ENCODE measurements at regions not wholly inside any gene's neighbourhood (a gene's known extent, or its start where the extent isn't known, plus 50 kb on each side); places are given as distances from the start of the nearest gene placed in this dataset.

DNA sequence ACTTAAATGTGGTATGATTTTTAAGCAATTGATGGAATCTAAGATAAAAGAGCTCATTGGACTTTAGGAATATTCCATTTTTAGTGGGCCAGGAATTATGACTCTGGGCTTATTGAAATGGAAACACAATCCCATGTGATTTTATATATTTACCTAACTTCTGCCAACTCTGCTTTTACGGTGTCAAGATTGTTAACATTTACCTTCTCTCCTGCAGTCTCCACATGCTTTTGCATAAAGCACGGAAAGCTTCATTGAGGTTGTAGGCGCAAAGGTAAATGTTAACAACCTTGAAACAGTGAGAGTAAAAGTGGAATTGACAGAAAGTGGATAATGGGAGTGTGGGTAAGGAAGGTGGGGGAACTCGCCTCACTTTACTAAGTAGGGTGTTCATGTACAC is 468.1 kb downstream of the PMP22 start:
- no peak for DNase-seq

DNA sequence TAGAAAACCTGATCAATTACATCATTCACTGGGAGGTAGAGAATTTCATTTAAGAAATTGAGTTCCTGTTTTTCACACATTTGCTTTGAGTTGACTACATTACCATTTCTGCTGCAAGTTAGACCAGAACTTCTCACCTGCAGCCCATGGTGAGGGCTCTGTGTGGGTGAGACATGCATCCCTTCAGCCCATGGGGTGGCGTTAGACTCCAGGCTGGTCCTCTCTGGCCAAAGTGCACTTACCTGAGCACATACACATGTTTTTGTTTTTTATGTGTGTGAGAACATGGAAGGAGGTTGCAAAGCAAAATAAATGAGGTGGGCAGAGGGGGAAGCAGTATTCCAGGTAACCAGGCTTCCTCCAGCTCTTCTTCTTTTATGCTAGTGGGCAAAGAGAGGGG is 470.2 kb downstream of the PMP22 start:
- DNase-seq = no peak

DNA sequence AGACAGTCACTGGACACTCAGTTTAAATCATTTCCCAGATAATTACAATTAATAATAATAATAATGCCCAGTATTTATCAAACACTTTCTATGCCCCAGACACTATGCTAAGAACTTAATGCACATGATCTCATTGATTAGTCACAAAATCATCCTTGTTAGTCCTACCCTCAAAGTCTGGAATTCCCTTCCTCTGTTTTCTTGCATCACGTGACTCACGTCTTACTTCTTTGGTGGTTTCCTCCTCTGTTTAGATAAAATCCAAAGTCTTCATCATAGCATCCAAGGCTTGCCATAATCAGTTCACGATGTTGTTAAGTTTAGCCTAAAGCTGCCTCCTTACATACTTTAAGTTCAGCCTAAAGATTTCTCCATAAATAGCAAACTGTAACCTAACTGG is 471.9 kb downstream of the PMP22 start:
- DNase-seq = no peak

DNA sequence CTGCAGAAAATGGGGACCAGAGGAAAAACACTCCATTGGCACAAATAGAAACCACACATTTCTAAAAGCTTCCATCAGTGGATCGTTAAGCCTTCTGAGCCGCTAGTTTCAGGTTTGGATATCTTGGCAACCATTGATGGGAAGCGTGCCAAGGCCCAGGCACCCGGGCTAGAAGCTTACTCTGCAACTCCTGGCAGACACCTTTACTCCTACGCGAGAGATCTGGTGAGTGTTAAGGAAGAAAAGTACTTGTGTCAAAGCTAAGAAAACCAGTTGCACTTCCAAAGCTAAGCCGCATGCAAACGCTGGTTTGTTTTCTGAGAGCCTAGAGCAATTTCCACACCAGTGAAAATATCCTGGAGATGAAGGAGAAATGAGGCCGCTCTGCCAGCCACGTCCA is 472.4 kb downstream of the PMP22 start:
- no peak for DNase-seq

DNA sequence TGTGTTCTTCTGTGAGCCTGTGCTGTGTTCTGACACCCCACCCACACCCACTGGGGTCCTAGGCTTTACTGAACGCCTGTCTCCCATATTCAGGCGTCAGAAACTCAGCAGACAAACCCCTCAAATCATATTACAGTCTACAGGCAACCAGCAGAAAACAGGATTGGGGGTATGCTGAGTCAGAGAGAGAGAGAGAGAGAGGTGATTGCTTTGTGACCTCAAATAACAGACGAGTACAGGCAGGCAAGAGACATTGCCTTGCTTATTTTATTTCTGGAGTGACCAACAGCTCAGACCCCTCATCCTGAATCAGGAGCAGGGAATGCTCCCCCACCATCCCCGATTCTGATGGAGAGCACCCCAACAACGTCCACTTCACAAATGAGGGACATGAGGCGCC is 473.9 kb downstream of the PMP22 start:
- DNase-seq = no peak

DNA sequence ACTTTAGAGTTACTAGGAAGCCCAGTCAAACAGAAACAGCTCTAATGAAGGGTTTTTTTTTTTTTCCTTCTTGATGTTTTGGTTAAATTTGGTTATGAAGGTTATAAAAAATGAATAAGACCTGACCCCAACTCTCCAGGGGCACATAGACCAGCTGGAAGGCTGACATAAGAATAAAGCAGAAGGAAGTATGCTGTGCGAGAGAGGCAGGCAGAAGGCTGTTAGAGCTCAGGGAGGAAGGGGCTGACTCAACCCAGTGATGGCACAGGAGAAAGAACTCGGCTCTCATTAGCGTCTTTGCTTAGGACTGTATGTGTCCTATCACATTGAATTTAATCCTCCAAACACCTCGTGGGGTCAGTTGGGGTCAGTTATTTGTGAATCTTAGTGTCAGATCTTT is 474.6 kb downstream of the PMP22 start:
- no peak for DNase-seq

DNA sequence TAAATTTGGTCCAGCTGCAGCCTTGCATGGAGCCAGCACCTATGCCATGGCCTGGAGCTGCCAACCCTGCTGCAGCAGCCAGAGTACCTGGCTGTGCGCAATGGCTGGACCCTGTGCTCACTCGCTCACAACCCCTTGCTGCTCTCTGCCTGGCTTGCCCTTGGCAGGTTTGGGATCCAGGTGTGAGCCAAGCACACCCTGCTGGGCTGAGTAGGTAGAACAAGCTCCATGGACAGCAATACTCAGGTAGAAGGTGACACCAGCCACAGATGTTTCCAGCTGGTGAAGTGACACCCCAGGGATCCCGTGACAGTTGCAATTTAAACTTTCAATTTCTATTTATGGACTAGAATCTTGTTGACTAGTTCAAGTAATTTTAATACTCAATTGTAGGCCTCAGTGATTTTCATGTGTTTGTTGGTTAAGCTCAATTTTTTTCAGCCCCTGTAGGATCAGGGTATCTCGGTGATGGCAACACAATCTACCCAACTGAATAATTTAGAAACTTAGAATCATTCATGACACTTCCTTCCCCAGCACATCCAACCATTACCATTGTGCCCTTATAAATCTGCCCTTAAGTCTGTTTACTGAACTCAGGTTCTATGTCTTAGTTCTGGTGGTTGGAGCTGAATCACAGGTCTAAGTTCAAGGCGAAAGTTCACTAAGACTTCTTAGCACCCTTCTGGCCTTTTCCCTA is 480.0 kb downstream of the PMP22 start:
- peak; percentile 2 for DNase-seq

DNA sequence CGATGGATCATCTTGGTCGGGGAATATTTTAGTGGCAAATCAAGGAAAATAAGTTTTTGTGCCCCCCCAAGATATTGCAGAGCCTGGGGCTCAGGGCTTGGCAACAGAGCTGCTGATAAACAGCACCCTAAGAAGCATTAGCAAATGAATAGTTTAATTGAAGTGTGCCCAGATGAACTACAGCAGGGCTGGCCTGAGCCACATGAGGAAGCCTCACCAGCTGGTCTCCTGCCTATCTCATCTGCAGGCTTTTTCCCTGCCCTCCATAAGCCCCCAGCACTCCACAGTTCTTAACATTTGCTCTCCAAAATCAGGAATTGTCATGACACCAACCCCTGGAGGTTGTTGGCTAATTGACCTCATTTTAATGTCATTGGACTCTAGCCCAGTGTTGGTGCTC is 480.2 kb downstream of the HS3ST3B1 start:
- DNase-seq = no peak

DNA sequence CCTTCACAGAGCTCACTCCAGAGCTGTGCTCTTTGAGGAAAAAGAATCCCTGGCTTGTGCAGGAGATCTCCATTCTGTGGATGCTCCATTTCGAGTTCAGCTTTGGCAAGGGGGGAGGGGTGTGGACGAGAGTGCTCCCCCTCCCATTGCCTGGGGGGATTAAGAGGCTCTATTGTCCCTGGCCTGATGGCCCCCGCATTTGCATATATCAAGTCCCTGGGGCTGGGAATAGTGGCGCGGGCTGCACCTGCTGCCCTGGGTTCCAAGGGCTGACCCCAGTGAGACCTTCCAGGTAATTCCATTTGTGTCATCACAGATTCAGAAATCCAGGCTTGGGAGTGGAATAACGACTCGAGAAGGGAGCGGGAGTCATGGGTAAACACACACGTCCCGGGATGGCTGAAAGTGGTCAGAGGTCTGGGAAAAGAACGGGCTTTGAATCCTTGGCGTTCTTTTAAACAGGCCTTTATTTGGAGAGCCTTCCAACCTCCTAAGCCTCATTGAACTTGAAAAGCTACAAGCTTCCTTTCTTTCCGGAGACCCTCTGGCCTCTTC is 479.3 kb downstream of the HS3ST3B1 start:
- DNase-seq = no peak

DNA sequence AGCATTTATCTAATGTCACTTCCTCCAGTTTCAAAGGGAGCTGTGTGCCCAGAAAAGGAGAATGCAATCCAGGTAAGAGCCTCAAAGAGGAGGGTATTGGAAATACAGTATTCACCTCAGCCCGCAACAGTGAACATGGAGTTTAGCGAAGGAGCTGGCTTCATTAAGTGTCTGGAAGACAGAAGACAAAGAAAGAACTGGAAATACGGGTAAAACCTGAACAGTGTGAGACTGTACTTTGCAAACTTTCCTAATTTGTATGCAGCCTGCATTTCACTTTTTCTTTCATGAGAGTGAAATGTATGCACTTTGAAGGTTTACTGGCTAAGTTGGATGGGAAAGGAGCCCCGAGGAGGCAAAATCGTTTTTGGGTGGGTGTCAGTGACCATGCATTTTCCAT is 478.4 kb downstream of the HS3ST3B1 start:
- no peak for DNase-seq

DNA sequence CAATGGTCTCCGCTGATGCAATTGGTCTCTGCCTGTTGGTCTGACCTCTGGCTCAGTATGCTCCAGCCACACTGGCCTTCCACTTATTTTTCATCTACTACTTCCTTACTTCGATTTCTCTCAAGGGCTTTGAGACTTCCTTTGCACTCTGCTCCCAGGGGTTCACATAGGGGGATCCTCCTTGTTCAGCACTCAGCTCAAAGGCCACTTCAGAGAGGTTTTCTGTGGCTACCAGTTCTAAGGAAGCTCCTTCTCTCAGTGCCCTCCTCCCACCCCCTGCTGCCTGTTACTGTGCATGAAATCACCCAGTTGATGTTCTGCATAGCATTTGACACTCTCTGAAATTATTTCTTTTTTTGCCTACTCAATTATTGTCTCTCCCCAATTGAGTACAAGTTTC is 476.4 kb downstream of the HS3ST3B1 start:
- DNase-seq = no peak

DNA sequence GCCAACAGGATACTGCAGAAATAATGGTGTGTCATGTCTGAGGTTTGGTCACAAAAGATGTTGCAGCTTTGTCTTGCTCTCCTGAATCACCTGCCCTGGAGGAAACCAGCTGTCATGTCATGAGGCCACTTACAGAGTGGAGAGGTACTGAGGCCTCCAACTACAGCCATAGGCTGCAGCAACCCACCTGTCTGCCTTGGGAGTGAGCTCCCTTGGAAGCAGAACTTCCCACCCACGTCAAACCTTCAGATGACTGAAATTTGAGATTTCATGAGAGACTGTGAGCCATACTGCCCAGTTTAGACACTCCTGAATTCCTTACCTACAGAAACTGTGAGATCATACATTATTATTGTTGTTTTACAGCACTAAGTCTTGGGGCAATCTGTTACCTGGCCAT is 475.9 kb downstream of the HS3ST3B1 start:
- no peak for DNase-seq

DNA sequence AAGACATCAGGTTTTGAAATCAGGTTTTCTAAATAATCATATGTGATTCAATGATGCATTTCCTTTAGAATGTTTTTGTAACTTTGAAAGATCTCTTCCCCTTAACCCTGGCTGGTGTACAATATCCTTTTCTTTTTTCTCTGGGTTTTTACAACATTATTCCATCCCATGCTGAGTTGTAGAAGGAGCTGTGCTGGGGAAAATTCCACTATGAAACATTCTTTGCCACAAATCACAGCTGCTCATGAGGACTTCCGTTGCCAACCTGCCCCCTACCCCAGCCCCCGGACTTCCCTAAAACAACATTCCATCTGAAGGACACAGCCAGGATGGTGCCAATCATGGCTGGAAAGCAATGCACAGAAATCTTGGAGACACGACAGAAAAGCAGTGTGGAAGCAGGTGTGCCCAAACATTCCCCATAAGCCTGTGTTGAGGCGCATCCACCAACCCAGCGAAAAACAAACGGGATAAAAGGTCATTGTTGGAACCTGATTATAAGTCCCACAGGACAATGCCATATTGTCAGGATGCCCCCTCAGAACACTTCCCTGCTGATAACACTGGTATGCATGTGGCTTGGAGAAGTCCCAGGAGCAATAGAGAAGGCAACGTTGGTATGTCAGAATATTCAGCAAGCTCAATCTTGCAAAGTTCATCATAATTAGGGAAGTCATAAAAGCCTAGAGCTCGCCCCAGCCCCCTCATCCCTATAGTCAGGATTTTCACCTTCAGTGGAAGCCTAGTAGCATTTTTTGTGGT is 475.0 kb downstream of the HS3ST3B1 start:
- DNase-seq = no peak

DNA sequence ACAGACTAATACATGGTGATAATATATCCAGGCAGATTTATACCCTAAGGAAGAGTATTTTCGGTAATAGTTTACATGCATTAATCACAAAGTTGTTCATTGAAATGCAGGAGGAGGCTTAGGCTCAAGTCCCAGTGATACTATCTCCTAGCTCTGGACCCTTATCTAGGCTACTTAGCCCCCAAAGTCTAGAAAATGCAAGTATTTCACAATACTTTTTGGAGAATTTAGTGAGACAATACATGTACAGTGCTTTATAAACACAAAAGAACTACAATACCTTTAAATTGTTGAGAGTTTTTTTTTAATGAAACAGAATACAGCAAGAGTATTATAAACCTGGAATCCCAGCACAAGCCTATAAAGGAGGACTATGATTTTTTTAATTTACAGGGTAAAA is 473.9 kb downstream of the HS3ST3B1 start:
- DNase-seq = no peak

DNA sequence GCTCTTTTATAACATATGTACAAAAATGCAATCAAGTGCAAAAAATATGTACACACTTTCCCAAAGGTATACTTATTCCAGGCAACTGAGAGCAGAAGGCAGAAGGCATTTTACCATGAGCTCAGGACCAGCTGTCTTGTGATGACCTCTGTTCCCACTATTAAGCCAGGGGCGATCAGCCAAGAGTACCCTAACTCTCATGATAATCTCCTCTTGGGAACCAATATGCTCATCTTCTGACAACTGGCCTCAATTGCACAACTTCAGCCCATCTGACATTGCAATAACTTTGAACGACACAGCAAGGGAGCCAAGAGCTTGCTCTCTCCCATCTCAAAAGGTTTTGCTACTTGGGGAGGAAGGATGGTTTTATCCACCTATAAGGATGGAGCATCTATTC is 471.9 kb downstream of the HS3ST3B1 start:
- no peak for DNase-seq

DNA sequence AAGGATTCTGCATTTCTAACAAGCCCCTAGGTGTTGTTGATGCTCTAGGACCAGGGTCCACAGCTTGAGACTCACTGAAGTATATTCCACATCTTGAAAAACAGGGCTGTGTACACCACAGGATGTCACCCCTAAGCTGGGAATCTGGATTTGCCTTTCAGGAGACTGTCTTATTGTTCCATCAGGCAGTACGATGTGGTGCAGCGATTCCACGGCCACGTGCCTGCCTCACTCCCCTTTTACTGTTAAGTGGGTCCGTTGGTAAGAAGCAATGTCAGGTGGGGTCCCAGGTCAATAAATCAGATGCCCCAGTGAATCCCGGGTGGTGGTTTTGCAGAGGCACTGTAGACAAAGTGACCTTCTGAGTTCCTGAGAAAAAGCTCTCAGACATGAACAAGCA is 470.7 kb downstream of the HS3ST3B1 start:
- no peak for DNase-seq

DNA sequence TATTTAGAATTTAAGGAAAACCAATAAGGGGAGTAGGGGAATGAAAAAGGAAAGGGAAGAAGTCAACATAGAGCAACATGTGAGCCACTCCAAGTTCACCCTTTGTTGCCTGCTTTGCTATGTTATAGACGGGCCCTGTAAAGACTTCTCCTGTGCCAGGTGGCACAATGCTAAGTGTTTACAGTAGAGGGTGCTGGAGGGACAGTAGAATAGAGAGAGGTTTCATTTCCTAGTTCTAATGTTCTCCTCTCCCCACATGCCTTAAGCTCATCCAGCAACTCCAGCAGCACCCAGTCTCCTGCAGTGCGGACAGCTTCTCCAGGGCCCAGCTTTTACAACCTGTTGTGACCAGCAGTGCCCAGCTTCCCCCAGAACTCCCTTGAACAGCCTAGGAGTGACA is 468.0 kb downstream of the HS3ST3B1 start:
- no peak for DNase-seq

DNA sequence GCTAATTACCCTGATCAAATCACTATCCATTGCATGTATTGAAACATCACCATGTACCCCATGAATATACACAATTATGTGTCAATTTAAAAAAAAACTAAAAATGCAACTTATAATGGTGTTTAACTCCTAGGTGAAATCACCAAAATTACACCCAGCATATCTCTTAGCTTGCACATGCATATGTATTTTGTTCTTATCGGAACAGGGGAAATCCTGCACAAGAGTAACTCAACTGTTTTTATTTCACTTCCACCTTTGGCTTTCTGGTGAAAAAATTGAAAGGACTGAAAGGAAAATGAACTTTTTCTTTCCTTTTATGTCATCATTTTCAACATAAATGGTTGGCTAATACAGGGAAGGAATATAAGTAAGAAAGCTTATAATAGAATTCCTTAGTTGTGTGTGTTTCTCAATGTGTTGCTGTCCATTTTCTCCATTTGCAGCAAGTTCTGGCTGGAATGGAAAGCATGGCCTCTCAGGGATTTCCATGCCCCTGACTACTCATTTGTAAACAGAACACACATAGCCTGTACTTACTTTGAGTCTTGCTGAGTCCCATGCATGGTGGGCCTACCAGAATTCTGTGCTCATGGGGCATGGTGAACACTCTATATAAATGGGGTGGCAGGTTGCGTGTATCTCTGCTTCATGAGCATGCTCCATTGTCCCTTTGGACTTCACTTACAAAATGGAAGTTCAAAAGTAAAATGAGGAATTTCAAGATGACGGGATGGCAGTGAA is 462.0 kb downstream of the HS3ST3B1 start:
- no peak for DNase-seq

DNA sequence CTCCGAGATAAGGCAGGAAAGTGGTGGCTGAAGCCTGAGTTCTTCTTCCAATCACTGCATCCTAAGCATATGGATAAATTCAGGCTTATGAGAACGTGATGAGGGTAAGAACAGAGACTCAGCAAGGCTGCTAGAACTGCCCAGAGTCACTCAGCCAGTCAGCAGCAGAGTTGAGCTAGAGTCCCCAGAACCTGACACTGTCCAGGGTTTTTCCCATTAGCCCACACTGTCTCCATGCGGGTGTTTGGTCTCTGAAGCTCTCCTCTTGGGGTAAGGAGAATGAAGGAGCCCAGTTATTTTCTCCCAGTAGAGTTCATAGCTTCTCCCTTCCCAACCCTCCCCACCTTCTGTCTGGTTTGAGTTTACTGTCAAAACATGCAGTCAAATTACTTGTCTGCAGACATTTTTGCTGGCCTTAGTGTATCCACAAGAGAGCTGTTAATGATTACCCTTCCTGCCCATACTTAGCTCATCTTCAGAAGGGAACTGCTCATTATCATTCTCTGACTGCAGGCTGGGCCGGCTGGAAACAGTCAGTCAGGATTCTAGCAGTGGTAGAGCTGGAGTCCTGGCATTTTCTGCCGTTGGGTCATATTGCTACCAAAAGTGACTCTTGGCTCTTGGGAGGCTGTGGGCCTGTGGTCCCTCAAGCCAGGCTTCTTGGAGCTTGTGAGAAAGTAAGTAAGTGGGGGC is 460.0 kb downstream of the HS3ST3B1 start:
- DNase-seq = no peak

DNA sequence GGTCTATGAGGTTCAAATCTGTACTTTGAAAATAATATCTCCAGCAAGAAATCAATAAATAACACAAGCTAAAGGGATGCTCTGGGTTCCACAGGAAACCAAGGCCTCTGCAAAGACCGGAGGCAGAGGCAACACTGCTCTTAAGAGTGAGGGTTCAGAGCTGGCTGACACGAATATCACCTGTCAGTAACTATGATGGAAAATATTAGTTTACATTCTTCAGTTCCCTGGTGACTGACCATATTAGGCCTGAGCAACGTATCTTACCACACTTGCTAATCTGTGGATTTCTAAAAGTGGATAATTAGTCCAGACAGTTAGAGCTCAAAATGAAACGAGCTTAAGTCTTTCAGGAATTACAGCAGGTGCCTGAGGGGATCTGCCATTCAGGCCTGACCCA is 459.3 kb downstream of the HS3ST3B1 start:
- no peak for DNase-seq

DNA sequence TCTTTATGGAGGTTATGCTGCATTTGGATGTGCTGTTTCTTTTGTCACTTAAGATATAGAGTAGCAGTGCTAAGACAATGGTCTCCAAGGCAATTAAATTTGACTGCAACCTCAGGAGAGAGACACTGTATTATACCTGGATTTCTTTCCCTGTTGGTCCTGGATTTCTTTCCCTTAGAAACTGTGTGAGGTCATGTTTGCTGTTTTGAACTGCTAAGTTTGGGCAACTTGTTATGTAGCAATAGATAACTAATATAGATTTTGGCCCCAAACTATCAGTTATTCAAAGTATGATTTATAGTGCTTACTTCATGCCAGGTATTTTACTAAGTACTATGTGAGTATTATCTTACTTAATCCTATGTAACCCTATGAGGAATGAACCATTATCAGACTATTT is 458.4 kb downstream of the HS3ST3B1 start:
- no peak for DNase-seq

DNA sequence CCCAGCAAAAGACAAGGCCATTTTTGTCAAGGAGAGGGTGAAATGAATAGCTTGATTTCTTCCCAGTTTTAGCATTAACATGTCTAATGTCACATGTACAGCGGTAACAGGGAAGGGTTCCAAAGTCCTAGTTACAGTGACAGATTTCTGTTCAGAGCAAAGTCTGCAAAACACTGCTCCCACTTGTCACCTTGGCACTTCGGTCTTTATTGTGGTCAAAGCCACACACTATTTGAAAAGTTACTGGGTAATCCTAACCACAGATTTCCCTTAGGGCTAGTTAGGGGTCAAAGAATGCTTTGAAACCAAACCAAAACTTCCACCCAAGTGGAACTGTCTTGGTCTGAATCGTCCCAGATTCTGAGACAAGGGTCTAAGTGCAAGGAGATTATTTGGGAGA is 455.6 kb downstream of the HS3ST3B1 start:
- DNase-seq = no peak

DNA sequence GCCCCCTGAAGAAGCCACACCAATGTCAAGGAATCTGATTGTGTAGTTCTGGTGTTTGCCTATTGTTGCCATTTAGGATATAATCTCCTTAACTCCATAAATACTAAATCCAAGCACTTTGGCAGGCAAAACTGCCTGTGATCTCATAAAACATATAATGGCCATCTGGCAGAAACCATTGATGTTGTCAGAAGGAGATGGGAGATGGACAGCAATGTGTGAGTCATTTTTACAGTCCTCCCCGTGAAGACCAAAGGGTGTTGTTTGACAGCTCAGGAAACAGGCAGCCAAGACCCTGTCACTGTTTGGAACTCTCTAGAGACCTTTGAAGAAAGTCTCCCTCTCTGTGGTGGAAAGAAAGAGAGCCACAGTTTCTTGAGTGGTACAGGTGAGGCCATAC is 454.1 kb downstream of the HS3ST3B1 start:
- DNase-seq = no peak
